GM13976 (cell line): ENCODE measurements at regions not wholly inside any gene's neighbourhood (a gene's known extent, or its start where the extent isn't known, plus 50 kb on each side); places are given as distances from the start of the nearest gene placed in this dataset.

Experiments
- DNase-seq: peaks from one replicate; pipeline ENCODE4 v3.0.0; 2012; ENCODE audit warnings: low spot score
- in situ Hi-C: fragments of 300-500 bp; cut with MboI; formaldehyde crosslinking; loops from one replicate; pipeline ENCODE4 v1.12.0; 2022; ENCODE audit warnings: low sequenced_read_pairs, mixed read lengths, inconsistent platforms; ENCODE audit not compliant: unreplicated experiment
- TF ChIP-seq, protein P1 (sequence below): IDR thresholded peaks from 2 replicates; pipeline ENCODE4 v1.5.1; 2012; ENCODE audit warnings: borderline replicate concordance, mild to moderate bottlenecking; ENCODE audit not compliant: insufficient read depth; ENCODE audit errors: extremely low read depth, missing control alignments, control extremely low read depth

DNA sequence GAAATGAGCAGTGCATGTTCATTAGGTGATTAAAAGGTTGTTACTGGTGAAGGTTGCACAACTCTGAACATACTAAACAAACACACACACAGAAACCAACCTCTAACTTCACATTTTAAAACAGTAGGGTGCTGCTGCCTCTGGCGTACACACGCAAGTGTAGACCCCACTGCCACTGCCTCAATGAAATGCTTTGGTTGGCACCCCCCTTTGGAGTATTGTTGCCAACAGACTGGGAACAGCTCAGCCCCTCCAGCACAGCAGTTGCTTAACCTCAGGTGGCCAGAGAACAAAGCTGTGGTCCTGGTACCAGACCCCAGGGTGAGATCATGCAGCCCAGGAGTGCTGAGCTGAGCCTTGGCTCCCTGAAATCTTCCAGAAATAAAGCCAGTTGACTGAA, 138.6 kb downstream of the TMEM18 start:
- TF ChIP-seq, protein P1, sequence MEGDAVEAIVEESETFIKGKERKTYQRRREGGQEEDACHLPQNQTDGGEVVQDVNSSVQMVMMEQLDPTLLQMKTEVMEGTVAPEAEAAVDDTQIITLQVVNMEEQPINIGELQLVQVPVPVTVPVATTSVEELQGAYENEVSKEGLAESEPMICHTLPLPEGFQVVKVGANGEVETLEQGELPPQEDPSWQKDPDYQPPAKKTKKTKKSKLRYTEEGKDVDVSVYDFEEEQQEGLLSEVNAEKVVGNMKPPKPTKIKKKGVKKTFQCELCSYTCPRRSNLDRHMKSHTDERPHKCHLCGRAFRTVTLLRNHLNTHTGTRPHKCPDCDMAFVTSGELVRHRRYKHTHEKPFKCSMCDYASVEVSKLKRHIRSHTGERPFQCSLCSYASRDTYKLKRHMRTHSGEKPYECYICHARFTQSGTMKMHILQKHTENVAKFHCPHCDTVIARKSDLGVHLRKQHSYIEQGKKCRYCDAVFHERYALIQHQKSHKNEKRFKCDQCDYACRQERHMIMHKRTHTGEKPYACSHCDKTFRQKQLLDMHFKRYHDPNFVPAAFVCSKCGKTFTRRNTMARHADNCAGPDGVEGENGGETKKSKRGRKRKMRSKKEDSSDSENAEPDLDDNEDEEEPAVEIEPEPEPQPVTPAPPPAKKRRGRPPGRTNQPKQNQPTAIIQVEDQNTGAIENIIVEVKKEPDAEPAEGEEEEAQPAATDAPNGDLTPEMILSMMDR: no peak
- in situ Hi-C loops: no loop called here
- DNase-seq: no peak

DNA sequence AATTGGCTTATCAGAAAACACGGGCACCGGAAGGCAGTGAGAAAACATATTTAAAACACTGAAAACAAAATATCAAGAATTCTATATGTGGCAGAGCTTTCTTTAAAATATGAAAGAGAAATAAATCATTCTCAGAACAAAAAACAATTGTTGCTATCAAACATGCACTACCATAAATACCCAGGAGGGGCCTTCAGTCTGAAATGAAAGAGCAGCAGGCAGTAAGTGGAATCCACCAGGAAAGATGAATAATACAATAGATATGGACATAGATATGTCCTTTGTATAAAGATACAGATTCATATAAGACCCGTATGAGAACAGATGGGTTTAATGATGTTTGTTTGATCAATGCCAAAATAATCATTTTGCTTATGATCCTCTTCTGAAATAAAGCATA, 142.0 kb downstream of the TMEM18 start:
- TF ChIP-seq, protein P1: no peak
- no peak for DNase-seq
- in situ Hi-C loops: no loop called here

DNA sequence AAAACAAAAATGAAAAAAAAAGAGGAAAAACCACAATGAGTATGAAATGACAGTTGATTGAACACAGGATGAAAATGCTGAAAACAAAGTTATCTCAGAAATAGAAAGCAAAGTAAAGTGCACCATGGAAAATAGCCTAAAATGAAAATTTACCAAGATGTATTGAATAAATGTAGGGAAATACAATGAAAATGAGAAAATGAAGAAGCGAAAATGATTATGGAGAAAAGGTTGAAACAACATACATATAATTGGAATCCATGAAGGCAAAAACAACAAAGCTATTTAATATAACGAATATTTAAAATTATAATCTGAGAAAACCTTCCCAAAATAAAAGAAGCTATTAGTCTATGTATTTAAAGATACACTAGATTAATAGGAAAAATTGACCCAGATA, 147.4 kb downstream of the TMEM18 start:
- in situ Hi-C loops: no loop called here
- TF ChIP-seq, protein P1: no peak
- DNase-seq: no peak

DNA sequence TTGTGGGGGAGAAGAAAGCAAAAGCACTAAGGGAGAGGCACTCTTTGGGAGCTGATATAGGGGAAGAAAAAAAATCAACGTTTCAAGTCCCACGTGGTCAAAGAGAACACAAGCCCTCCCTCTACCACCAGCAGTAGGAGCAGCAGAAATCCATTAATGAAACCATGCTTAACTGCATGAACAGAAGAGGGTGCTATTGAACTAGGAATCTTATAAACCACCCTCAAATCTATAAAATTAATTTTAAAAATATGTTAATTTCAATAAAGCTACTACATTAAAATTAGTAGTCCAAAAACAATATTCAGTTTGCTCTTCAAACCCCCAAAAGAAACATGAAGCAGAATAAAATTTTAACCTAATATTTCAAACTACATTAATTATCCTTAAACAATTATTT, 147.8 kb downstream of the TMEM18 start:
- in situ Hi-C loops: no loop called here
- DNase-seq: no peak
- TF ChIP-seq, protein P1: no peak

DNA sequence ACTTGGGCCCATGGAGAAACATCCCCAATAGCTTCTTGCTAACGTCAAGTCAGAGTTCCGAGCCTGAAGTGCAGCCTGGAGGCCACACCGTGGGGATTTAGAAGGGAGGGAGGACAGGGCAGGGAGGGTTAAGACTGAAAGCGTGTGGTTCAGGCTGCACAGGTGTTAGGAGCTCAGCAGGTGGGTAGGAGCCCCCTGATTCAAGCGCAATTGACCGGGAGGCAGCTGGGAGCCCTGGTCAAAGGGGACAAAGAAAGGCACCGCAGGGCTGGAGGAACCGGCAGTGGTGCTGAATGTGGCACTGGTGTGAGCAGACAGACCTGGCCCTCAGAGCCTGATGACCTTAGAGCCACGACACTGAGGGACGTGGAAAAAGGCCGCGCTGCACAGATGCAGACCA, 149.6 kb downstream of the TMEM18 start:
- no peak for DNase-seq
- in situ Hi-C loops: no loop called here
- TF ChIP-seq, protein P1: no peak

DNA sequence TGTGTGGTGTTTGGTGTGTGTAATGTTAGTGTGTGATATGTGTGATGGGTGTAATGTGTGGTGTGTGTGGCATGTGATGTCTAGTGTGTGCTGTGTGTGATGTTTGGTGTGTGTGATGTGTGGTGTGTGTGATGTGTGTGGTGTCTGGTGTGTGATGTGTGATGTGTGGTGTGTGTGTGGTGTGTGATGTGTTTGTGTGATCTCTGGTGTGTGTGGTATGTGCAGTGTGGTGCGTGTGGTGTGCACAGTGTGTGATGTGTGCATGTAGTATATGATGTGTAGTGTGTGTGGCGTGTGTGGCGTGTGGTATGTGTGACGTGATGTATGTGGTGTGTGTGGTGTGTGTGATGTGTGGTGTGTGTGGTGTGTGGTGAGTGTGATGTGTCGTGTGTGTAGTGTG, 150.3 kb downstream of the TMEM18 start:
- TF ChIP-seq, protein P1: no peak
- DNase-seq: no peak
- in situ Hi-C loops: no loop called here

DNA sequence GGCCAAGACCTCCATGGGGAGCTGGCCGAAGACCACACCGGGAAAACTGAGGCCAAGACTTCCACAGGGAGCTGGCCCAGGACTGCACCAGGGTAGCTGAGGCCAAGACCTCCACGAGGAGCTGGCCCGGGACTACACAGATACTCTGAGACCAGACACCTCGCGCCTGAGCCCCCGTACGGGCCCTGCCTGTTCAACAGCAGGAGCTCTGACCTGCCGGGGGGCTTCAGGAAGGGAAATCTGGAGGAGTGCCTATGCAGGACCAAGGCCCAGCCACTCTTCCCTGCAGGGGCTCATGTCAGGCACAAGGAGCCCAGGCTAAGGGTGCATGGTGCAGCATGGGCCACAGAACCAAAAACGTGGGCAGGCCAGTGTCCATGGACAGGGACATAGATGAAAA, 151.6 kb downstream of the TMEM18 start:
- in situ Hi-C loops: no loop called here
- TF ChIP-seq, protein P1: no peak
- DNase-seq: no peak
